ENCODE measurements at regions not wholly inside any gene's neighbourhood (a gene's known extent, or its start where the extent isn't known, plus 50 kb on each side); places are given as distances from the start of the nearest gene placed in this dataset.

GRCh38 chr22:48975886-48976285, 851.8 kb downstream of the BRD1 start:
- TF ChIP-seq, protein P1, sequence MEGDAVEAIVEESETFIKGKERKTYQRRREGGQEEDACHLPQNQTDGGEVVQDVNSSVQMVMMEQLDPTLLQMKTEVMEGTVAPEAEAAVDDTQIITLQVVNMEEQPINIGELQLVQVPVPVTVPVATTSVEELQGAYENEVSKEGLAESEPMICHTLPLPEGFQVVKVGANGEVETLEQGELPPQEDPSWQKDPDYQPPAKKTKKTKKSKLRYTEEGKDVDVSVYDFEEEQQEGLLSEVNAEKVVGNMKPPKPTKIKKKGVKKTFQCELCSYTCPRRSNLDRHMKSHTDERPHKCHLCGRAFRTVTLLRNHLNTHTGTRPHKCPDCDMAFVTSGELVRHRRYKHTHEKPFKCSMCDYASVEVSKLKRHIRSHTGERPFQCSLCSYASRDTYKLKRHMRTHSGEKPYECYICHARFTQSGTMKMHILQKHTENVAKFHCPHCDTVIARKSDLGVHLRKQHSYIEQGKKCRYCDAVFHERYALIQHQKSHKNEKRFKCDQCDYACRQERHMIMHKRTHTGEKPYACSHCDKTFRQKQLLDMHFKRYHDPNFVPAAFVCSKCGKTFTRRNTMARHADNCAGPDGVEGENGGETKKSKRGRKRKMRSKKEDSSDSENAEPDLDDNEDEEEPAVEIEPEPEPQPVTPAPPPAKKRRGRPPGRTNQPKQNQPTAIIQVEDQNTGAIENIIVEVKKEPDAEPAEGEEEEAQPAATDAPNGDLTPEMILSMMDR (IDR thresholded peaks at IDR 0.05): no peak
- no peak for TF ChIP-seq POLR2A (IDR thresholded peaks at IDR 0.05)

Data from esophagus squamous epithelium (tissue), 4 donors.